ENCODE measurements at regions not wholly inside any gene's neighbourhood (a gene's known extent, or its start where the extent isn't known, plus 50 kb on each side); places are given as distances from the start of the nearest gene placed in this dataset.
"Not testable (repeated sequence)": the region's sequence is repeated elsewhere in the genome, so short reads cannot be mapped to it uniquely, and the experiment has no call there.

GRCh38 chr11:96778272-96778671 is 388.5 kb downstream of the JRKL start:
- no peak for DNase-seq (ENCODE audit: low read depth, low spot score)

DNA sequence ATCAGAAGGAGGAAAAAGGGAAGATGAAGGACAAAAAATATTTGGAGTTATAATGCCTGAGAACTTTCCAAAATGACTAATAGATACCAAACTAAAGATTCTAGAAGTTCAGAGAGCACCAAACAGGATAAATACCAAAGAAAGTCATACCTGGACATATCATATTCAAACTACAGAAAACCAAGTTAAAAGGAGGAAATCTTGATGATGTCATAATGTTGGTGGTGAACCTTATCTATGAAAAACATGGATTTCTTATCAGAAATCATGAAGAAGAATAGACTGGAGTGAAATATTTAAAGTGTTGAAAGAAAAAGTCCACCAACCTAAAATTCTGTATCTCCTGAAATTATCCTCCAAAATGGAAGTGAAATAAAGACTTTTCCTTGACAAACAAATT is 389.2 kb downstream of the JRKL start:
- DNase-seq (ENCODE audit: low read depth, low spot score) = no peak

DNA sequence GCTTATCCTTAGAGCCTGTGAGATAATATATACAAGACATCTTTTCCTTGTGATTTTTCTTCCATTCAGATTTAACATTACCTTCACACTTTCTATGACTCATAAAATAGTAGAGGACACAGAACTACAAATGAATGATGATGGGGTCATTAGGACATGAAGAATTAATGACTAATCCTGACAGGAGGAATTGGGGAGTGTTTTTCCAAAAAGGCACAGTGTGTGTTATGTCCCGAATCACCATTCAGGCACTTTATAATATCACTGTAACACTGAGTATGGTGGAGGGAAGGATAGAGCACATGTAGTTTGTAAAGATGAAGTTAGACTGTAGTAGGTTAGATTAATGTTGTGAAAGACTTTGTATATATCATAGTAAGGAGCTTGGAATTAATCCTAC is 391.3 kb downstream of the JRKL start:
- no peak for DNase-seq (ENCODE audit: low read depth, low spot score)

- no peak for DNase-seq (ENCODE audit: low read depth, low spot score)
Measured at GRCh38 chr11:96782632-96783031, 392.8 kb downstream of the JRKL start.

DNA sequence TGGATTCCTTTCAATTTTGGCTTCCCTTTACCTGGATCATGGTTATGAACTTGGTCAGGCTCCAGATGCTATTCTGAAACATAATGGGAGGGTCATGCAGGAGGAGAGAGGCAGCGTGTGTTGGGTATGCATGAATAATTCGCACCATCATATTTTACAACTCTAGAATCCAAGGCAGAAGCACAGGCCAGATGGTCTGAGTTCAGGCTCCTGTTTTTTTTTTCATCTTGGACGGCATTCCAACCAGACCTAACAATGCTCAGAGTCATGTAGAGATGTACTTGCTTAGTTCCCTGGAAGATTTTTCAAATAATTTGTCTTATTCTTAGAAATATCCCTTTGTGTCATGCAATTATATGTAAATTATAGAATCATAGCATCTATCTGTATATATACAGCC is 393.5 kb downstream of the JRKL start:
- DNase-seq (ENCODE audit: low read depth, low spot score) = no peak

DNA sequence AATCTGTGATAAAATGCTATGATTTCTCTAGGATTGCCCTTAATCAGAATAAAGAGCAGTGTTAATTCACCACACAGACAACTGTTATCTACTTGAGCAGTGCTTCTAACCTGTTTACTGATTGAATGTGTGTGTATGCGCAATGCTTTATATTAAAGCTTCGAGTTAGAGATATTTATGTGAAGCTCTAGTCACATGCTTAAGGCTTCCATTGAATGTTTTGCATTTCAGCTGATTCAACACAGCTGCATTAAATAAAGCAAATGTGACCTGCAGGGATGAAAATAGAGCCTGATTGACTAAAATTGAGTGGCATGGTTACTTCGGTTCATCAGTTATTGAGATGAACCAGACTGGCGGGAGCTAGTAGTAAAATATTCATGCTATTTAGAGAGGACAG is 395.3 kb downstream of the JRKL start:
- DNase-seq (ENCODE audit: low read depth, low spot score) = no peak

- no peak for DNase-seq (ENCODE audit: low read depth, low spot score)
Measured at GRCh38 chr11:96794152-96794551, 404.3 kb downstream of the JRKL start.

- no peak for DNase-seq (ENCODE audit: low read depth, low spot score)
Measured at GRCh38 chr11:96798445-96798844, 408.6 kb downstream of the JRKL start.

GRCh38 chr11:96815236-96815635 is 425.4 kb downstream of the JRKL start:
- no peak for DNase-seq (ENCODE audit: low read depth, low spot score)

DNA sequence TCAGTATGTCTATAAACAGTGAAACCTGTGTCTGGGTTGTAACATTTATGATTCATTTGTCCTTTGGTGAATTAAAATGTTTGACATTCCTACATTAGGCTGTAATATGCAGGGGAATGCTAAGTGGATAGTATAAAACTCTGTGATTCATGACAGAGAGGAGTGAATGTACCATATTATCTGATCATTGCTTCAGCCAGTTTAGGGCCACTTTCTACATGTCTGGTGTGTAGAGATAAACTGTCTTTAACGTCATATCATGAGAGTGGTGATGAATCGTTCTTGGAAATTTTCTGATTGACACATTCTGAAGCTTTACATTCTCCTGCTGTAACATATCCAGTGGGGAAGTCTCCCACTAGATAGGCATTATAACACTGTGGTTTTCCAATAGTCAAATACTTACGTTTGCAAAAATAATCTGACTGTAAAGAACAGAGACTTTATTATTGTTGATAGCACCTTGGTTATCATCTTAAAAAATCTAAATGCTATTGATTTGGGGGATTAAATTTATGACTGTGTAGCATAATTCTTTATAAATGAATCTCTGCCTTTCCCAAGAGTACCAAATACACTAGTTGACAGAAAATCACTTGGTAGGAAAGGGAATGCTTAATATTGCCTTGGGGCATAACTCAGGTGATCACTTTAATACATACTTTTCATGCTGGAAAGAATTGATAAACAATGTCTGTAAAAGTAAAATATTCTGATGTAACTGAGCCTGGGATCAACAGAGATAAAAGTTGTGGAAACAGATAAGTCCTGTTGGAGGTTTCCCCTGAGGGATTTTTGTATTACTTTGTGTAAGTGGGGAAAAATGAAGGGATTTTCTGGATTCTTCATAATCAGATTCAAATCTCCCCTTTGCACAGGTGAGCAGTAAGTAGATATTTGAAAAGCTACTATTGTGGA is 427.9 kb downstream of the JRKL start:
- DNase-seq (ENCODE audit: low read depth, low spot score) = no peak

DNA sequence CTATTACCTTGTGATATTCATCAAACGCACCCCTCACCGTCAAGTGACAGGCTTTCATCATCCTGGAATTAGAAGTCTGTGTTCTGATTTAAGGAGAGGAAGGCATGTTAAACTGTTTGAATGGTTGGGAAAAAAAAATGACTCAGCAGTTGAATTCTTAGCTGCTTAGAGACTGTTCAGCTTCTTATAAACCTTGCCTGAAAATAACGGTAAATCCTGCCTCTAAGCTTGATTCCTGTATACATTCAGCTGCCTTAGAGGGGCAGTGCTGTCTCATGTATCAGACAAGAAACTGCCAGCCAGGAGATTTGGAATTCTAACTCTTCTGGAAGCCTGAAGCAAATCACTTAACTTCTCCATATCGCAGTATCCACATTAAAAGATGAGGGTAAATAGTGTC is 437.4 kb downstream of the JRKL start:
- DNase-seq (ENCODE audit: low read depth, low spot score) = no peak

DNA sequence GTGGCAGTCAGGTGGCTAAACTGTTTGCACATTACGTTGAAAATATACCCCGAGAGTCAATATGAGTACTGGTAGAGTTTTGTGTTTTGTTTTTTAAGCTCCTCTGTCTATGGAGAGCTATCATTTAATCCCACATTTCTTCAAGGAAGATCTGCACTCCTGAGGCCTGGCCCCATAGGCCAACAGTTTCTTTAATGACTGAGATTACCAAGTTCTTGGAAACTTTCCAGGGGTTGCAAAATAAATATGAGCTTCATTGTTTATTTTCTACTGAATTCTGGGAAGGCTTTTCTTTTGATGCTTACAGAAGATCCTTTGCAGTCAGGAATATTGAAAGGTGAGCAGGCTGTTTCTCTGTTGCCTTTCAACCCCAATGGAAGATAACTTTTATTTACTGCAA is 452.0 kb downstream of the JRKL start:
- DNase-seq (ENCODE audit: low read depth, low spot score) = no peak

- no peak for DNase-seq (ENCODE audit: low read depth, low spot score)
Measured at GRCh38 chr11:96842731-96843130, 452.9 kb downstream of the JRKL start.

GRCh38 chr11:96854425-96854824 is 464.6 kb downstream of the JRKL start:
- DNase-seq (ENCODE audit: low read depth, low spot score) = no peak

GRCh38 chr11:96861722-96862121 is 471.9 kb downstream of the JRKL start:
- not testable (repeated sequence) for DNase-seq (ENCODE audit: low read depth, low spot score)

DNA sequence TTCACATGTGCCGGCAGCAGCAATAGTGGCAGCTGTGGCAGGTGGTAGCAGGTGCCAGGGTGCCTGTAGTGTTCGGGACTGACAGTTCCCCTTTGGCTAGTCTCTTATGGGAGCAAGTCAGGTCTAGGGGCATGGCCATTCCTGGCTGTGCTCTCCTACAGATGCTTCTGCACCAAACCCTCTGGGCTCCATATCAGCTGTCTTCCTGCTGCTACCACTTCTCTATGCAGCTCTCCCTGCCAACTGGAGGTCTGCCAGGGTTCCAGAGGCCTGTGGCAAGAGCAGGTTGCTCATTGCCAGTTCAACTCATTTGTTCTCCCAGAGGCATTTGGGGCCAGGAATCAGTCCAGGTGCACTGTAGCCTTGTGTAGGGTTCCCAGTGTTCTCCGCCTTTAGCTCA is 473.7 kb downstream of the JRKL start:
- DNase-seq (ENCODE audit: low read depth, low spot score) = no peak

GRCh38 chr11:96865020-96865419 is 475.2 kb downstream of the JRKL start:
- no peak for DNase-seq (ENCODE audit: low read depth, low spot score)

DNA sequence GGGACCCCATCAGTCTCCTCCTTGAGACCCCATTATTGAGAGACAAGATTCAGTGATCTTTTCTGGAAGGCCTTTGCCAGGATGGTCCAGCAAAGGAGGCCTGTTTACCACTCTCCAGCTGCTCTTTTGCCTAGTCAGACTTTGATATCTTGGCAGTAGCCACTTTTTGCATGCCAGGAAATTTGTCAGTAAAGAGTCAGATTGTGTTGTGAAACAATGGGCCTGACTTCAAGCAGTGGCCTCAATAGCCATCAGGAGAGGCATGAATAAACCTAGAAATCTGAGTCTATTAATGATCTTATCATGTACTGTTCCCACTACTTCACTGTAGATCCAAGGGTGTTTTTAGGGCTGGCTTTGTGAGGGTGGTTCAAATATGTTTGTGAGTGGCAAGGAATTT is 479.4 kb downstream of the JRKL start:
- no peak for DNase-seq (ENCODE audit: low read depth, low spot score)

DNA sequence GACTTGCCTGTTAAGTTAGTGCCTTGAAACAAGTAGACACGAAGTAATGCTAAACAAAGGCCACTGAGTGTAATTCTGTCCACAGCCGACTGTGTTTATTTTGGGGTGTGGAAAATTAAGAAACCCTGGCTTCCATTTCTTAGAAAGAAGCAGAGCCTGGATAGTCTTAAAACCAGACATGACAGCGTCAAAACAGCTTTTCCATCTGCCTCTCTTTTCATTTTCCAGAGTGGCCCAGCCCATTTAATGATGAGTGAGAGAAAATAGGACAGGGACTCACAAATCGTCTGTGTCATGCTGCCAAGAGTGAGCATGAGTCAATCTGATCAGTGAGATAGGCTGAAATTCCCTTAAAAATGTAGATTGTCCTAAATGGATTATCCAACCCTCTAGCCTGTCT is 485.9 kb downstream of the JRKL start:
- DNase-seq (ENCODE audit: low read depth, low spot score) = no peak

- no peak for DNase-seq (ENCODE audit: low read depth, low spot score)
Measured at GRCh38 chr11:96878299-96879051, 488.7 kb downstream of the JRKL start.

DNA sequence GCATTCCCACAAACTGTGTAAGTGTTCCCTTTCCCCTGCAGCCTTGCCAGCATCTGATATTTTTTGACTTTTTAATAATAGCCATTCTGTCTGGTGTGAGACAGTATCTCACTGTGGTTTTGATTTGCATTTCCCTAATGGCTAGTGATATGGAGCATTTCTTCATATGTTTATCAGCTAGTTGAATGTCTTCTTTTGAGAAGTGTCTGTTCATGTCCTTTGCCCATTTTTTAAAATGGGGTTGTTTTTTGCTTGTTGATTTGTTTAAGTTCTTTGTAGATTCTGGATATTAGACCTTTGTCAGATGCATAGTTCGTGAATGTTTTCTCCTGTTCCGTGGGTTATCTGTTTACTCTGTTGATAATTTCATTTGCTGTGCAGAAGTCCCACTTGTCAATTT is 492.8 kb downstream of the JRKL start:
- DNase-seq (ENCODE audit: low read depth, low spot score) = not testable (repeated sequence)

GRCh38 chr11:96885405-96885804 is 495.6 kb downstream of the JRKL start:
- no peak for DNase-seq (ENCODE audit: low read depth, low spot score)

DNA sequence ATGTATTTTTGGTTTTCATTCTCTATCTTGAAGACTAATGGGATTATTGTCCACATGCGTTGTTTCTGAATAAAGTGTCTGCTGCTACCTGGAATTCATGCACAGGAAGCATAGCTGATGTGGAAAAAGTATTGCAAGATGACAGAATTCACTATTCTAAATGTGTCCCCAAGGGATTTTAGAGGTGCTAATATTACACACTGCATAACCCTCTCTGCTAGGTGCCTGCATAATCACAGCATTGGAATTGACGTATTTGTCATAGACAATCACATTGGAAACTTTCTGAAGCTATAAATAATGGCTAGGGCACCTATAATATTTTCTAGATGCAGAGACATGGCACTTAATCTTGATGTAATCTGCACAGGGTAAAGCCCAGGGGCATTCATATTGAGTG is 496.1 kb downstream of the JRKL start:
- DNase-seq (ENCODE audit: low read depth, low spot score) = no peak
